HepG2 (cell line): ENCODE measurements at regions not wholly inside any gene's neighbourhood (a gene's known extent, or its start where the extent isn't known, plus 50 kb on each side); places are given as distances from the start of the nearest gene placed in this dataset.

Source experiments
- ELF1 ChIP-seq: sonication (generic); formaldehyde crosslinking; IDR thresholded peaks from 2 replicates; pipeline ENCODE4 v1.4.0; 2020; ENCODE audit warnings: missing genetic modification reagents
- FOXP1 ChIP-seq, 2 experiments: fragments of 450-650 bp in 1 of 2; IDR thresholded peaks; 2 replicates each; pipeline ENCODE4 v1.6.1; 2017 to 2018; ENCODE audit warnings: antibody characterized with exemption in 1 of 2
- KMT2B ChIP-seq: IDR thresholded peaks from 2 replicates; pipeline ENCODE4 v1.6.1; 2016; ENCODE audit warnings: missing genetic modification reagents, missing compliant biosample characterization
- MBD4 ChIP-seq: IDR thresholded peaks from 2 replicates; pipeline ENCODE4 v1.6.1; 2012; ENCODE audit warnings: low read length, inconsistent platforms, borderline replicate concordance
- POLR2AphosphoS5 ChIP-seq: IDR thresholded peaks from 2 replicates; pipeline ENCODE4 v1.6.1; 2012; ENCODE audit warnings: low read depth, low read length
- RNF2 ChIP-seq: fragments of 450-650 bp; conservative IDR thresholded peaks from 2 replicates; pipeline ENCODE4 v1.6.1; 2016; ENCODE audit warnings: low read depth
- TBL1XR1 ChIP-seq: fragments of 150-350 bp; IDR thresholded peaks from 2 replicates; pipeline ENCODE4 v1.6.1; 2014; ENCODE audit warnings: borderline replicate concordance, low read length; ENCODE audit not compliant: partially characterized antibody
- ZBTB7B ChIP-seq: sonication (generic); formaldehyde crosslinking; IDR thresholded peaks from 2 replicates; pipeline ENCODE4 v1.4.0; 2020; ENCODE audit warnings: missing genetic modification reagents
- ZFY ChIP-seq: sonication (generic); formaldehyde crosslinking; IDR thresholded peaks from 2 replicates; pipeline ENCODE4 v1.4.0; 2020; ENCODE audit warnings: missing genetic modification reagents
- ZNF260 ChIP-seq: sonication (generic); formaldehyde crosslinking; IDR thresholded peaks from 2 replicates; pipeline ENCODE4 v1.4.0; 2020; ENCODE audit warnings: missing genetic modification reagents, low read depth, mild to moderate bottlenecking, borderline replicate concordance
- ZNF501 ChIP-seq: sonication (generic); formaldehyde crosslinking; IDR thresholded peaks from 2 replicates; pipeline ENCODE4 v1.5.1; 2020; ENCODE audit warnings: mild to moderate bottlenecking, moderate library complexity, missing genetic modification reagents
- ZNF572 ChIP-seq: sonication (generic); formaldehyde crosslinking; IDR thresholded peaks from 2 replicates; pipeline ENCODE4 v1.5.1; 2020; ENCODE audit warnings: mild to moderate bottlenecking, missing genetic modification reagents
- ZNF790 ChIP-seq: sonication (generic); formaldehyde crosslinking; IDR thresholded peaks from 2 replicates; pipeline ENCODE4 v1.8.0; 2022; ENCODE audit warnings: missing genetic modification reagents, mild to moderate bottlenecking, borderline replicate concordance
- TF ChIP-seq, protein P1 (sequence below): sonication (generic); IDR thresholded peaks from 2 replicates; pipeline ENCODE4 v1.6.1; 2016; ENCODE audit warnings: low read depth, borderline replicate concordance
- TF ChIP-seq, protein P2 (sequence below): sonication (generic); formaldehyde crosslinking; IDR thresholded peaks from 2 replicates; pipeline ENCODE4 v1.4.0; 2020; ENCODE audit warnings: missing genetic modification reagents, mild to moderate bottlenecking, borderline replicate concordance
- TF ChIP-seq, protein P3 (sequence below): sonication (generic); formaldehyde crosslinking; IDR thresholded peaks from 2 replicates; pipeline ENCODE4 v1.8.0; 2022; ENCODE audit warnings: mild to moderate bottlenecking, missing genetic modification reagents, moderate library complexity
- TF ChIP-seq, protein P4 (sequence below): sonication (generic); formaldehyde crosslinking; IDR thresholded peaks from 2 replicates; pipeline ENCODE4 v1.8.1; 2023; ENCODE audit warnings: mild to moderate bottlenecking, missing genetic modification reagents
- TF ChIP-seq, protein P5 (sequence below): sonication (generic); formaldehyde crosslinking; IDR thresholded peaks from 2 replicates; pipeline ENCODE4 v1.4.0; 2020; ENCODE audit warnings: mild to moderate bottlenecking, missing genetic modification reagents, borderline replicate concordance
- TF ChIP-seq, protein P6 (sequence below): sonication (generic); formaldehyde crosslinking; IDR thresholded peaks from 2 replicates; pipeline ENCODE4 v1.5.0; 2020; ENCODE audit warnings: missing genetic modification reagents, mild to moderate bottlenecking, borderline replicate concordance

DNA sequence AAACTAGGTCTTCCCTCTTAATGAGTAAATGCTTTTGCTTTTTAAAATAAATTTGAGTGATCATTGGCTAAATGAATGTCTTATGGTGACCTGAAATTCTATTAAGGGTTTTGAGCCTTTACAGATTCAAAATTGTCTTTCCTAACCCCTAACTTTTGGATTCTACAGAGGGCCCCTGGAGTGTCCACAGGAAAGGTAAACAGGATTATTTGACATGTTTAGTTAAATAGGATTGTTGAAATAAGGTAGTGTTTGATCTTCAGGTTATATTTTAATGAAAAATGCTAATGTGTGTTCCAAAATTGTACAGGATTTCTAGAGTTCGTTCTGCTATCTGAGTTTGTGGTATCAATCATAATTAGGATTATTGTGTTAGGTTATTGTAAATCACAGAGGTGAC, 55.9 kb upstream of the GJB6 start (continued):
- TF ChIP-seq, protein P1, sequence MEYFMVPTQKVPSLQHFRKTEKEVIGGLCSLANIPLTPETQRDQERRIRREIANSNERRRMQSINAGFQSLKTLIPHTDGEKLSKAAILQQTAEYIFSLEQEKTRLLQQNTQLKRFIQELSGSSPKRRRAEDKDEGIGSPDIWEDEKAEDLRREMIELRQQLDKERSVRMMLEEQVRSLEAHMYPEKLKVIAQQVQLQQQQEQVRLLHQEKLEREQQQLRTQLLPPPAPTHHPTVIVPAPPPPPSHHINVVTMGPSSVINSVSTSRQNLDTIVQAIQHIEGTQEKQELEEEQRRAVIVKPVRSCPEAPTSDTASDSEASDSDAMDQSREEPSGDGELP: no peak
- no peak for TF ChIP-seq TBL1XR1
- TF ChIP-seq, protein P2, sequence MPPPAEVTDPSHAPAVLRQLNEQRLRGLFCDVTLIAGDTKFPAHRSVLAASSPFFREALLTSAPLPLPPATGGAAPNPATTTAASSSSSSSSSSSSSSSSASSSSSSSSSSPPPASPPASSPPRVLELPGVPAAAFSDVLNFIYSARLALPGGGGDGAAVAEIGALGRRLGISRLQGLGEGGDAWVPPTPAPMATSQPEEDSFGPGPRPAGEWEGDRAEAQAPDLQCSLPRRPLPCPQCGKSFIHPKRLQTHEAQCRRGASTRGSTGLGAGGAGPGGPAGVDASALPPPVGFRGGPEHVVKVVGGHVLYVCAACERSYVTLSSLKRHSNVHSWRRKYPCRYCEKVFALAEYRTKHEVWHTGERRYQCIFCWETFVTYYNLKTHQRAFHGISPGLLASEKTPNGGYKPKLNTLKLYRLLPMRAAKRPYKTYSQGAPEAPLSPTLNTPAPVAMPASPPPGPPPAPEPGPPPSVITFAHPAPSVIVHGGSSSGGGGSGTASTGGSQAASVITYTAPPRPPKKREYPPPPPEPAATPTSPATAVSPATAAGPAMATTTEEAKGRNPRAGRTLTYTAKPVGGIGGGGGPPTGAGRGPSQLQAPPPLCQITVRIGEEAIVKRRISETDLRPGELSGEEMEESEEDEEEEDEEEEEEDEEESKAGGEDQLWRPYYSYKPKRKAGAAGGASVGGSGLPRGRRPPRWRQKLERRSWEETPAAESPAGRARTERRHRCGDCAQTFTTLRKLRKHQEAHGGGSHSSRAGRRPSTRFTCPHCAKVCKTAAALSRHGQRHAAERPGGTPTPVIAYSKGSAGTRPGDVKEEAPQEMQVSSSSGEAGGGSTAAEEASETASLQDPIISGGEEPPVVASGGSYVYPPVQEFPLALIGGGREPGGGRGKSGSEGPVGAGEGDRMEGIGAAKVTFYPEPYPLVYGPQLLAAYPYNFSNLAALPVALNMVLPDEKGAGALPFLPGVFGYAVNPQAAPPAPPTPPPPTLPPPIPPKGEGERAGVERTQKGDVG (CRISPR knock-in tag): no peak
- no peak for TF ChIP-seq ZNF572 (CRISPR knock-in tag)
- no peak for TF ChIP-seq ZBTB7B (CRISPR knock-in tag)
- TF ChIP-seq, protein P3, sequence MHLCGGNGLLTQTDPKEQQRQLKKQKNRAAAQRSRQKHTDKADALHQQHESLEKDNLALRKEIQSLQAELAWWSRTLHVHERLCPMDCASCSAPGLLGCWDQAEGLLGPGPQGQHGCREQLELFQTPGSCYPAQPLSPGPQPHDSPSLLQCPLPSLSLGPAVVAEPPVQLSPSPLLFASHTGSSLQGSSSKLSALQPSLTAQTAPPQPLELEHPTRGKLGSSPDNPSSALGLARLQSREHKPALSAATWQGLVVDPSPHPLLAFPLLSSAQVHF: no peak
- TF ChIP-seq ZNF790 (CRISPR knock-in tag): no peak
- TF ChIP-seq RNF2: no peak
- no peak for TF ChIP-seq POLR2AphosphoS5
- TF ChIP-seq ZFY (CRISPR knock-in tag): no peak
- TF ChIP-seq ELF1 (CRISPR knock-in tag): no peak
- no peak for TF ChIP-seq ZNF501 (CRISPR knock-in tag)
- no peak for TF ChIP-seq ZNF260
- TF ChIP-seq, protein P4, sequence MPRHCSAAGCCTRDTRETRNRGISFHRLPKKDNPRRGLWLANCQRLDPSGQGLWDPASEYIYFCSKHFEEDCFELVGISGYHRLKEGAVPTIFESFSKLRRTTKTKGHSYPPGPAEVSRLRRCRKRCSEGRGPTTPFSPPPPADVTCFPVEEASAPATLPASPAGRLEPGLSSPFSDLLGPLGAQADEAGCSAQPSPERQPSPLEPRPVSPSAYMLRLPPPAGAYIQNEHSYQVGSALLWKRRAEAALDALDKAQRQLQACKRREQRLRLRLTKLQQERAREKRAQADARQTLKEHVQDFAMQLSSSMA (CRISPR knock-in tag): no peak
- no peak for TF ChIP-seq MBD4
- TF ChIP-seq, protein P5, sequence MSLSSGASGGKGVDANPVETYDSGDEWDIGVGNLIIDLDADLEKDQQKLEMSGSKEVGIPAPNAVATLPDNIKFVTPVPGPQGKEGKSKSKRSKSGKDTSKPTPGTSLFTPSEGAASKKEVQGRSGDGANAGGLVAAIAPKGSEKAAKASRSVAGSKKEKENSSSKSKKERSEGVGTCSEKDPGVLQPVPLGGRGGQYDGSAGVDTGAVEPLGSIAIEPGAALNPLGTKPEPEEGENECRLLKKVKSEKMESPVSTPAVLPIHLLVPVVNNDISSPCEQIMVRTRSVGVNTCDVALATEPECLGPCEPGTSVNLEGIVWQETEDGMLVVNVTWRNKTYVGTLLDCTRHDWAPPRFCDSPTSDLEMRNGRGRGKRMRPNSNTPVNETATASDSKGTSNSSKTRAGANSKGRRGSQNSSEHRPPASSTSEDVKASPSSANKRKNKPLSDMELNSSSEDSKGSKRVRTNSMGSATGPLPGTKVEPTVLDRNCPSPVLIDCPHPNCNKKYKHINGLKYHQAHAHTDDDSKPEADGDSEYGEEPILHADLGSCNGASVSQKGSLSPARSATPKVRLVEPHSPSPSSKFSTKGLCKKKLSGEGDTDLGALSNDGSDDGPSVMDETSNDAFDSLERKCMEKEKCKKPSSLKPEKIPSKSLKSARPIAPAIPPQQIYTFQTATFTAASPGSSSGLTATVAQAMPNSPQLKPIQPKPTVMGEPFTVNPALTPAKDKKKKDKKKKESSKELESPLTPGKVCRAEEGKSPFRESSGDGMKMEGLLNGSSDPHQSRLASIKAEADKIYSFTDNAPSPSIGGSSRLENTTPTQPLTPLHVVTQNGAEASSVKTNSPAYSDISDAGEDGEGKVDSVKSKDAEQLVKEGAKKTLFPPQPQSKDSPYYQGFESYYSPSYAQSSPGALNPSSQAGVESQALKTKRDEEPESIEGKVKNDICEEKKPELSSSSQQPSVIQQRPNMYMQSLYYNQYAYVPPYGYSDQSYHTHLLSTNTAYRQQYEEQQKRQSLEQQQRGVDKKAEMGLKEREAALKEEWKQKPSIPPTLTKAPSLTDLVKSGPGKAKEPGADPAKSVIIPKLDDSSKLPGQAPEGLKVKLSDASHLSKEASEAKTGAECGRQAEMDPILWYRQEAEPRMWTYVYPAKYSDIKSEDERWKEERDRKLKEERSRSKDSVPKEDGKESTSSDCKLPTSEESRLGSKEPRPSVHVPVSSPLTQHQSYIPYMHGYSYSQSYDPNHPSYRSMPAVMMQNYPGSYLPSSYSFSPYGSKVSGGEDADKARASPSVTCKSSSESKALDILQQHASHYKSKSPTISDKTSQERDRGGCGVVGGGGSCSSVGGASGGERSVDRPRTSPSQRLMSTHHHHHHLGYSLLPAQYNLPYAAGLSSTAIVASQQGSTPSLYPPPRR: peak; percentile 19; the same call in 1 of the 2 replicates
- TF ChIP-seq FOXP1 (IDR thresholded peaks at IDR 0.05): no peak
- TF ChIP-seq FOXP1 (CRISPR knock-in tag; IDR thresholded peaks at IDR 0.05): peak; percentile 73; the same call in 1 of the 2 replicates
- TF ChIP-seq KMT2B (CRISPR knock-in tag): no peak
- TF ChIP-seq, protein P6, sequence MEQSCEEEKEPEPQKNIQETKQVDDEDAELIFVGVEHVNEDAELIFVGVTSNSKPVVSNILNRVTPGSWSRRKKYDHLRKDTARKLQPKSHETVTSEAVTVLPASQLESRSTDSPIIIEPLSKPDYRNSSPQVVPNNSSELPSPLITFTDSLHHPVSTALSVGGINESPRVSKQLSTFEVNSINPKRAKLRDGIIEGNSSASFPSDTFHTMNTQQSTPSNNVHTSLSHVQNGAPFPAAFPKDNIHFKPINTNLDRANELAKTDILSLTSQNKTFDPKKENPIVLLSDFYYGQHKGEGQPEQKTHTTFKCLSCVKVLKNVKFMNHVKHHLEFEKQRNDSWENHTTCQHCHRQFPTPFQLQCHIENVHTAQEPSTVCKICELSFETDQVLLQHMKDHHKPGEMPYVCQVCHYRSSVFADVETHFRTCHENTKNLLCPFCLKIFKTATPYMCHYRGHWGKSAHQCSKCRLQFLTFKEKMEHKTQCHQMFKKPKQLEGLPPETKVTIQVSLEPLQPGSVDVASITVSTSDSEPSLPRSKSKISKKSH (CRISPR knock-in tag): no peak
